ENCODE measurements at regions not wholly inside any gene's neighbourhood (a gene's known extent, or its start where the extent isn't known, plus 50 kb on each side); places are given as distances from the start of the nearest gene placed in this dataset.
A peak's percentile ranks its signal among the peaks of the same experiment; 100 is the strongest.

GRCh38 chr2:8426550-8426949, 255.3 kb upstream of the ID2 start:
- H3K4me3 ChIP-seq = no peak overlapping the region
- WGBS, 2 donors = 74 to 86% methylated on average over 10 of the region's 10 CpGs
- H3K4me1 ChIP-seq = no peaks in the 10 kb centered on the region

DNA sequence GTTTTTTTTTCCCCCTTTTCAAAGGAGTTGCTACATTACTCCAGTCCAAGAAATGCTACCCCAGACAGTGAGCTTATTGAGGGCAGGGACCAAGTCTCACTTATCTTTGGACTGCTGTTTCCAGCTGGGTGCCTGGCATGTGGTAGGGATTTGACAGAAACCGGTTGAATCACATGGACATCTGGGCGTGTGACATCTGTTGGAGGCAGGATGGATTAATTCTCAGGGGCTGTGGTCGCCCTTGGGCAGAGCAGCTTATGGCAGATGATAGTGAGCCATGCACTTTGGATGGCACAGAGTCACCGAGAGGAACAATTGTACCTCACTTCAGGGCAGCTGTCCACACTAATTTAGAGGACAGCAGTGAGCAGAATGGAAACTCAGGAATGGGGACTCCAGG, 254.6 kb upstream of the ID2 start:
- intact Hi-C loops (cut with DNase I) = no loop called here
- 93% methylated on average over 4 of the region's 4 CpGs for WGBS, 2 donors
- Histone ChIP-seq H3K4me1 (no peaks in the 10 kb centered on the region), H3K4me3 (no peak overlapping the region), H3K27ac (no peak overlapping the region), H3K27me3 (no peaks in the 10 kb centered on the region), H3K9me3 (no peaks in the 10 kb centered on the region), H3K36me3 (no peaks in the 10 kb centered on the region)
- TF ChIP-seq EP300 (IDR thresholded peaks at IDR 0.05) (no peak), POLR2A (IDR thresholded peaks at IDR 0.05) (no peak), POLR2AphosphoS5 (IDR thresholded peaks at IDR 0.05) (no peak), CTCF (IDR thresholded peaks at IDR 0.05) (no peak)
- DNase-seq = peak; percentile 34

More at GRCh38 chr2:8426550-8426949, 255.3 kb upstream of the ID2 start:
- Histone ChIP-seq H3K9me3 (no peaks in the 10 kb centered on the region), H3K36me3 (no peaks in the 10 kb centered on the region), H3K27ac (no peak overlapping the region), H3K27me3 (no peaks in the 10 kb centered on the region)
- no peak for TF ChIP-seq POLR2AphosphoS5 (IDR thresholded peaks at IDR 0.05)
- TF ChIP-seq POLR2A (IDR thresholded peaks at IDR 0.05) = no peak
- no peak for TF ChIP-seq CTCF (IDR thresholded peaks at IDR 0.05)
- intact Hi-C loops (cut with DNase I) = no loop called here
- DNase-seq = peak; percentile 2

DNA sequence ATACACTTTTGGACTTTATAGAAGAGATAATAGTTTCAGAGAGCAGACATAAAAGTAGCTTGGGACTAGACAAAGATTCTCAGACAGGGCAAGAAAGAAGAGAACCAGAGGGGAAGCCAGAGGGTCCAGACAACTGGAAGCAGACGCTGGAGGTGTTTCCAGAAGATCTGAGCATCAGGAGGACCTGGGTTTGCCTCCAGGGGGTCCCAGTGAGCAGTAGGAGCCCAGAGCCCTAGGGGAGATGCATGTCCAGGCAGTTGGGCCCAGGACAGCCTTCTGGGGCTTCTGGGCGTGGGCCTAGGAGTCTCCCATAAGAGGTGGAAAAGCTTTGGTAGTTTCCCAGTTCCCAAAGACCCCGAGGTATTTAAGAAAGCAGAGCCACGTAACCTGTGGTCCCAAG, 251.2 kb upstream of the ID2 start:
- no peak for TF ChIP-seq EP300 (IDR thresholded peaks at IDR 0.05)
- TF ChIP-seq POLR2AphosphoS5 (IDR thresholded peaks at IDR 0.05) = no peak
- TF ChIP-seq CTCF (IDR thresholded peaks at IDR 0.05) = no peak
- TF ChIP-seq POLR2A (IDR thresholded peaks at IDR 0.05) = no peak
- DNase-seq = peak; percentile 44
- WGBS, 2 donors = 95% methylated on average over 4 of the region's 4 CpGs
- Histone ChIP-seq H3K27me3 (no peaks in the 10 kb centered on the region), H3K9me3 (no peaks in the 10 kb centered on the region), H3K36me3 (no peaks in the 10 kb centered on the region), H3K27ac (no peak overlapping the region), H3K4me3 (no peak overlapping the region), H3K4me1 (peaks cover 0 to 4% (median under 1%) of the 10 kb centered on the region in 4 donors)
- intact Hi-C loops (cut with DNase I) = no loop called here

DNA sequence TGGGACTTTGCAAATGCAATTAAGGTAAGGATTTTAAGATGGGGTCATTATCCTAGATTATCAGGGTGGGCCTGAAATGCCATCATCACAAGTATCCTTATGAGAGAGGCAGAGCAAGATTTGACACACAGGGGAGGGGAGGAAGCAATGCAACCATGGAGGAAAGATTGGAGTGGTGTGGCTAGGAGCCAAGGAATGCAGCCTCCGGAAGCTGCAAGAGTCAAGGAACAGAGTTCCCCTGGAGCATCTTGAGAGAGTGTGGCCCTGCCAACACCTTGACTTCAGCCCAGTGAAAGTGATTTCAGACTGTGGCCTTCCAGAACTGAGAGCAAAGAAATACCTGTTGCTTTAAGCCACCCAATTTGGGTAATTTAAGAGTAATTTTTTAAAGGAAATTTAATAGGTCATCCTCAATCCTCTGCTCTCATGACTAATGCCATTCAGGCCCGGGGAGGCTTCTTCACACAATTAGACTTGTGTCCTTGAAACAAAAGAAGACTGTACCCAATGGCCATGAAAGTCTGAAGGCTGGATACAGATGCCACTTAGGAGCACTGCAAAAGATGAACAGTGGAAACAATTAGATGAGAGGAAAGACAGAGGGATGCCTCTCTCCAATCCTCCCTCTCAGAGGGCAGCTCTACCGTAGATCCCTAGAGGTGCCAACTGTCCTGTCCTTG, 250.3 kb upstream of the ID2 start:
- 88 to 92% methylated on average over 3 of the region's 3 CpGs for WGBS, 2 donors
- H3K4me3 ChIP-seq = no peak overlapping the region
- peaks cover 0 to 8% (median 2%) of the 10 kb centered on the region in 4 donors for H3K4me1 ChIP-seq
- no peak overlapping the region for H3K27ac ChIP-seq
- no peaks in the 10 kb centered on the region for H3K9me3 ChIP-seq
- TF ChIP-seq CTCF (IDR thresholded peaks at IDR 0.05) (no peak), EP300 (IDR thresholded peaks at IDR 0.05) (no peak), POLR2A (IDR thresholded peaks at IDR 0.05) (no peak), POLR2AphosphoS5 (IDR thresholded peaks at IDR 0.05) (no peak)
- no peaks in the 10 kb centered on the region for H3K27me3 ChIP-seq
- no peaks in the 10 kb centered on the region for H3K36me3 ChIP-seq
- peak; percentile 8 for DNase-seq
- intact Hi-C loops (cut with DNase I) = no loop called here
